Lower leg skin (tissue), 3 donors: ENCODE measurements at regions not wholly inside any gene's neighbourhood (a gene's known extent, or its start where the extent isn't known, plus 50 kb on each side); places are given as distances from the start of the nearest gene placed in this dataset.

Experiments
- POLR2A ChIP-seq, 2 donors: fragments of 450-650 bp; IDR thresholded peaks; one replicate each; pipeline ENCODE4 v1.6.1; 2016 to 2017; ENCODE audit warnings: antibody characterized with exemption in 2 of 2, mild to moderate bottlenecking in 1 of 2, moderate library complexity in 1 of 2
- TF ChIP-seq, protein P1 (sequence below), 3 donors: fragments of 450-650 bp; IDR thresholded peaks; one replicate each; pipeline ENCODE4 v1.5.1; 2016; ENCODE audit warnings: antibody characterized with exemption in 3 of 3, mild to moderate bottlenecking in 3 of 3, moderate library complexity in 2 of 3

DNA sequence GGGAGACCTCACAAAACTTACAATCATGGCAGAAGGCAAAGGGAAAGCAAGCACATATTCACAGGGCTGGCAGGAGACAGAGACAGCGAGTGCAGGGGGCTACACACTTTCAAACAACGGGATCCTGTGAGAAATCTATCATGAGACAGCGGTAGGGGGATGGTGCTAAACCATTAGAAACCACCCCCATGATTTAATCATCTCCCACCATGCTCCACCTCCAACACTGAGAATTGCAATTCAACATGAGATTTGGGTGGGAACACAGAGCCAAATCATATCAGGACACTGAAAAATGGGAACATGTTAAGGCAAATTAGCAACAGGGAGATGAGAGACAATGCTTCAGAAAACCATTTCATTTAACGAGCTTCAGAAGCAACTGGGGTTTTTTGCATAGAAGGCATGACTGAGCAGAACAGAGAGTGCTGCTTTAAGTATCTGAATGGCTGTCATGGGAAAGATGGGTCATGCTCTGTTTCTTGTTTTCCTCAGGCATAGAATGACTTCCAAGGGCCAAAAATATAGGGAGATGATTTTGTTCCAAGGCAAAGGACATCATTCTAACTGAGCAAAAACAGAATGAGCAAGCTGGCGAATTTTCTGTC, 100.8 kb upstream of the MAP2 start:
- TF ChIP-seq POLR2A (IDR thresholded peaks at IDR 0.05): no peak
- TF ChIP-seq, protein P1, sequence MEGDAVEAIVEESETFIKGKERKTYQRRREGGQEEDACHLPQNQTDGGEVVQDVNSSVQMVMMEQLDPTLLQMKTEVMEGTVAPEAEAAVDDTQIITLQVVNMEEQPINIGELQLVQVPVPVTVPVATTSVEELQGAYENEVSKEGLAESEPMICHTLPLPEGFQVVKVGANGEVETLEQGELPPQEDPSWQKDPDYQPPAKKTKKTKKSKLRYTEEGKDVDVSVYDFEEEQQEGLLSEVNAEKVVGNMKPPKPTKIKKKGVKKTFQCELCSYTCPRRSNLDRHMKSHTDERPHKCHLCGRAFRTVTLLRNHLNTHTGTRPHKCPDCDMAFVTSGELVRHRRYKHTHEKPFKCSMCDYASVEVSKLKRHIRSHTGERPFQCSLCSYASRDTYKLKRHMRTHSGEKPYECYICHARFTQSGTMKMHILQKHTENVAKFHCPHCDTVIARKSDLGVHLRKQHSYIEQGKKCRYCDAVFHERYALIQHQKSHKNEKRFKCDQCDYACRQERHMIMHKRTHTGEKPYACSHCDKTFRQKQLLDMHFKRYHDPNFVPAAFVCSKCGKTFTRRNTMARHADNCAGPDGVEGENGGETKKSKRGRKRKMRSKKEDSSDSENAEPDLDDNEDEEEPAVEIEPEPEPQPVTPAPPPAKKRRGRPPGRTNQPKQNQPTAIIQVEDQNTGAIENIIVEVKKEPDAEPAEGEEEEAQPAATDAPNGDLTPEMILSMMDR (IDR thresholded peaks at IDR 0.05): no peak
